ENCODE measurements at regions not wholly inside any gene's neighbourhood (a gene's known extent, or its start where the extent isn't known, plus 50 kb on each side); places are given as distances from the start of the nearest gene placed in this dataset.
A peak's percentile ranks its signal among the peaks of the same experiment; 100 is the strongest.

DNA sequence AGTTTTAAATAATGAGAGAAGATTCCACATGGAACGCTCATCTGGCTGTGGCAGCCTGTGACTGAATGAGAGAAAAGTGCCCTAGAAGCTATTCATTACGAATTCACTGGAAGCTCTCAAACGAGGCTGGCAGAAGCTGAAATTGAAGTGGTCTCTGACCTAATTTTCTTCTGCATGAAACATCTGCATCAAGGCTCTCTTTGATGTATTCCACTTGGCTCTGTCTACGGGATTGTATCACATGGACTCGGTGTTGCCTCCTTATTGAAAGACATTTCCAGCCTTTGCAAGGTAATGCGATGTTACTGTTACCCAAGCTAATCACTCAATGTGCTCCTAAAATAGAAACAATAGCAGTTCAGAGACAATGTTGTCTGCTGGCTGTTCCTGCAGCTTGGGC lies 246.9 kb upstream of the ZNF462 start:
- intact Hi-C loops (cut with DNase I), result no loop called here
- 55 to 64% (median 63%) methylated on average over 6 of the region's 6 CpGs for WGBS, 3 donors
- DNase-seq, result no peak
- Histone ChIP-seq H3K4me1 (peaks cover 2% of the 10 kb centered on the region), H3K36me3 (ENCODE audit: insufficient read depth in 1 of 2, low read depth in 1 of 2) (no peaks in the 10 kb centered on the region), H3K9me3 (no peaks in the 10 kb centered on the region), H3K27me3 (ENCODE audit: insufficient read depth in 3 of 3, low read length in 2 of 3) (no peaks in the 10 kb centered on the region), H3K27ac (no peak overlapping the region), H3K4me3 (no peak overlapping the region)
- ATAC-seq, result no peak
- TF ChIP-seq, protein P1, sequence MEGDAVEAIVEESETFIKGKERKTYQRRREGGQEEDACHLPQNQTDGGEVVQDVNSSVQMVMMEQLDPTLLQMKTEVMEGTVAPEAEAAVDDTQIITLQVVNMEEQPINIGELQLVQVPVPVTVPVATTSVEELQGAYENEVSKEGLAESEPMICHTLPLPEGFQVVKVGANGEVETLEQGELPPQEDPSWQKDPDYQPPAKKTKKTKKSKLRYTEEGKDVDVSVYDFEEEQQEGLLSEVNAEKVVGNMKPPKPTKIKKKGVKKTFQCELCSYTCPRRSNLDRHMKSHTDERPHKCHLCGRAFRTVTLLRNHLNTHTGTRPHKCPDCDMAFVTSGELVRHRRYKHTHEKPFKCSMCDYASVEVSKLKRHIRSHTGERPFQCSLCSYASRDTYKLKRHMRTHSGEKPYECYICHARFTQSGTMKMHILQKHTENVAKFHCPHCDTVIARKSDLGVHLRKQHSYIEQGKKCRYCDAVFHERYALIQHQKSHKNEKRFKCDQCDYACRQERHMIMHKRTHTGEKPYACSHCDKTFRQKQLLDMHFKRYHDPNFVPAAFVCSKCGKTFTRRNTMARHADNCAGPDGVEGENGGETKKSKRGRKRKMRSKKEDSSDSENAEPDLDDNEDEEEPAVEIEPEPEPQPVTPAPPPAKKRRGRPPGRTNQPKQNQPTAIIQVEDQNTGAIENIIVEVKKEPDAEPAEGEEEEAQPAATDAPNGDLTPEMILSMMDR (IDR thresholded peaks at IDR 0.05), result no peak

GRCh38 chr9:106616851-106617345 lies 246.1 kb upstream of the ZNF462 start:
- H3K27ac ChIP-seq, result no peak overlapping the region
- no peaks in the 10 kb centered on the region for H3K9me3 ChIP-seq
- intact Hi-C loops (cut with DNase I), result no loop called here
- ATAC-seq (no peak), DNase-seq (no peak)
- no peak overlapping the region for H3K4me3 ChIP-seq
- WGBS, 3 donors, result 86 to 90% (median 86%) methylated on average over 7 of the region's 7 CpGs
- peaks cover 3% of the 10 kb centered on the region for H3K4me1 ChIP-seq
- no peaks in the 10 kb centered on the region for H3K36me3 ChIP-seq (ENCODE audit: insufficient read depth in 1 of 2, low read depth in 1 of 2)
- TF ChIP-seq, protein P1 (IDR thresholded peaks at IDR 0.05), result no peak
- H3K27me3 ChIP-seq (ENCODE audit: insufficient read depth in 3 of 3, low read length in 2 of 3), result no peaks in the 10 kb centered on the region

- TF ChIP-seq, protein P1 (IDR thresholded peaks at IDR 0.05), result no peak
- Histone ChIP-seq H3K9me3 (no peaks in the 10 kb centered on the region), H3K27ac (no peak overlapping the region), H3K27me3 (ENCODE audit: insufficient read depth in 3 of 3, low read length in 2 of 3) (no peaks in the 10 kb centered on the region), H3K4me3 (no peak overlapping the region), H3K36me3 (ENCODE audit: insufficient read depth in 1 of 2, low read depth in 1 of 2) (no peaks in the 10 kb centered on the region), H3K4me1 (peaks cover 3% of the 10 kb centered on the region)
- ATAC-seq, result no peak
- no peak for DNase-seq
- WGBS, 3 donors, result 85 to 95% (median 92%) methylated on average over 1 of the region's 1 CpG
- intact Hi-C loops (cut with DNase I), result no loop called here
Observed at GRCh38 chr9:106619211-106619610, 243.8 kb upstream of the ZNF462 start.

GRCh38 chr9:106620081-106620480 lies 242.9 kb upstream of the ZNF462 start:
- Histone ChIP-seq H3K27ac (no peak overlapping the region), H3K27me3 (ENCODE audit: insufficient read depth in 3 of 3, low read length in 2 of 3) (no peaks in the 10 kb centered on the region), H3K36me3 (ENCODE audit: insufficient read depth in 1 of 2, low read depth in 1 of 2) (no peaks in the 10 kb centered on the region), H3K4me3 (no peak overlapping the region), H3K4me1 (peaks cover 3% of the 10 kb centered on the region), H3K9me3 (no peaks in the 10 kb centered on the region)
- intact Hi-C loops (cut with DNase I), result no loop called here
- no peak for ATAC-seq
- TF ChIP-seq, protein P1 (IDR thresholded peaks at IDR 0.05), result no peak
- 95 to 97% (median 96%) methylated on average over 2 of the region's 2 CpGs for WGBS, 3 donors
- no peak for DNase-seq

- TF ChIP-seq, protein P1 (IDR thresholded peaks at IDR 0.05), result no peak
- H3K27ac ChIP-seq, result no peak overlapping the region
- DNase-seq (no peak), ATAC-seq (no peak)
- no peaks in the 10 kb centered on the region for H3K36me3 ChIP-seq (ENCODE audit: insufficient read depth in 1 of 2, low read depth in 1 of 2)
- H3K4me1 ChIP-seq, result peaks cover 3% of the 10 kb centered on the region
- 77 to 84% (median 82%) methylated on average over 4 of the region's 4 CpGs for WGBS, 3 donors
- H3K27me3 ChIP-seq (ENCODE audit: insufficient read depth in 3 of 3, low read length in 2 of 3), result no peaks in the 10 kb centered on the region
- H3K9me3 ChIP-seq, result no peaks in the 10 kb centered on the region
- intact Hi-C loops (cut with DNase I), result no loop called here
- peak overlapping the region; percentile 44 for H3K4me3 ChIP-seq
Observed at GRCh38 chr9:106620866-106621265, 242.1 kb upstream of the ZNF462 start.

All from psoas muscle (tissue), 7 donors.